Putamen (tissue), 1 donor: ENCODE measurements at regions not wholly inside any gene's neighbourhood (a gene's known extent, or its start where the extent isn't known, plus 50 kb on each side); places are given as distances from the start of the nearest gene placed in this dataset.

ENCODE experiments used
- DNase-seq: peaks from one replicate; pipeline ENCODE4 v3.0.0-alpha.2; 2016; ENCODE audit warnings: low spot score

DNA sequence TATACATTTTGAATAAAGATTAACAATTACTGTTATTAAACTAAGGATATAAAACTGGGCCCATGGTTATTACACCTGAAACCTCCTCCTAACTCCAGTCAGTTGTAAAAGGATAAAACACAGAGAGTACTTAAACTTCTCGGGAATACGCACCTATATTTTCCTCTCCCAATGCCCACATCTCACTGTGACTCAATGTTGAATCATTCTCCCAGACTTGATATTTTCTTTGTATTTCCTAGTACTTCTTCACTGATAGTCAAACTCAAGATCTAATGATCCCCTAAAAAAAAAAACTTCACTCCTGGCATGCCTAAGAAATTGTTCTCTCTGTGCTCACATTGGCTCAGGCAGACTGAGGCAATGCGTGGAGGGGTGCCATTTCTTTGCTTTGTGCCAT lies 212.5 kb upstream of the DKK2 start:
- DNase-seq: no peak

DNA sequence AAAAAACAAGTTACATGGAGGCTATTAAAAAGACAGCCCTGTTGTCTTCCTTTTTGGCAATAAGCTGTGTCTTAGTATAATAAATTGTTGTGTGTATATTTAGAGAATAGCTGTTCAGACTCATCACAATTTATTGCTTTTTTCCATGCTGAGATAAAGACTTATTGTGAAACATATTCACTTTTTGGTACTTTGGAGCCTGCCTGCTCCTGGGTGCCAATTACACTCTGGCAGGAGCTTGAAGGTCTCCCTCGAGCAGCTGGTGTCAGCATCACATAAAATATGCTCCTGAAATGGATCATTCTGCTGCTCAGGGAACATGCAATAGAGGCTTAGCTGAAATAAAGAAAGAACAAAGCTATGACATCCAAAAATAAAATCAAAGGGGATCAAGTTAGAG lies 211.6 kb upstream of the DKK2 start:
- DNase-seq: no peak

- DNase-seq: no peak
Measured at GRCh38 chr4:107246761-107247160, 210.6 kb upstream of the DKK2 start.

- no peak for DNase-seq
Measured at GRCh38 chr4:107243141-107243781, 207.1 kb upstream of the DKK2 start.

- no peak for DNase-seq
Measured at GRCh38 chr4:107220976-107221375, 184.9 kb upstream of the DKK2 start.

- DNase-seq: no peak
Measured at GRCh38 chr4:107219681-107220080, 183.6 kb upstream of the DKK2 start.

DNA sequence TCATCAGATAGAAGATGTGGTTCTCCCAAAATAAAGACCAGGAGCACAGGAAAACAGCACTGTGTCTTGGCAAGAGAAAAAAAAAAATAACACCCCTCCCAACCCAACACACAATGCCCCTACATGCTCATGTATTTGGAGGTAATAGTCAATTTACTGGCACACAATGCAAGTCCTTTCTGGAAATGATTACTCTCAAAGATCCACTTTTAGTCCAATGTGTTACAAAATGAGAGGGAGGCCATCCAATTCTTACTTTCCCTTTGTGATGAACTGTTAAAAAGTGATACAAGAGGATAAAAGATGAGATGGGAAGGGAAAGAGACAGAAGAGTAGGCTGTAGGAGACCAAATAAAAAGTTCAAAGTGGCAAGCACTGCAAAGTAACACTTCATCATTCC lies 180.3 kb upstream of the DKK2 start:
- no peak for DNase-seq

DNA sequence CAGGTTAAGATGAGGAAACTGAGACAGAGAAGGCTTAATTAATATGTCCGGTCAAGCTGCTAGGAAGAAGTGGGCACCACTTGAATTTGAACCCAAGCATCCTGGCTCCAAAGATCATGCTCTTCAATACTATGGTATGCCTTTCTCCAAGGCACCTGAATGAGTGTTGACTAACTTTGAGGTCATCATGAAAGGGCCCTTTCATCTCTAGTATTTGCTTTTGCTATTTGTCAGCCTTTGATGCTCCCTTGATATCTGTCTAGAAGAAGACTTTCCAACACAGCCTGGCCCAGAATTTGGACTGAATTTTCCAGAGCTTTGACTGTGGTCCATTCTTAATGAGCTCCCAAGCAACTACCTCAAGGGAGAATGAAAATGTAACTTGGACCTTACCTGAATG lies 179.1 kb upstream of the DKK2 start:
- DNase-seq: no peak

DNA sequence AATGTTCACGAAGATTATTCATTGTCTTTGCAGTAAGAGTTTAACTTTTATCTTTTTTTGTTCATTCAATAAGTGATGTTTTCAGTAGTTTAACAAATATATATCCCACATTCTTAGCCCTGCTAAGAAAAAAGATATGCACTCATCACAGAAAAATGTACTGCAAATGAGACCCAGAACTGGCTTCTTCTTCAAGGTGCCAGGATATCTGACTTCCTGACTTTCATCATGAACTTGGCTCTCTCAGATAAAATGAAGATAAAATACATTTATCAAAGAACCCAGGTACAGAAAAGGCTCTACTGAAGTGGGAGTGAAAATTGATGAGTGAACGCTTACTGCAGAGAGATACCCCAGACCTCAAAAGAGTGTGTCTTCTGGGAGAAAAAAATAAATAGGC lies 177.8 kb upstream of the DKK2 start:
- DNase-seq: no peak

DNA sequence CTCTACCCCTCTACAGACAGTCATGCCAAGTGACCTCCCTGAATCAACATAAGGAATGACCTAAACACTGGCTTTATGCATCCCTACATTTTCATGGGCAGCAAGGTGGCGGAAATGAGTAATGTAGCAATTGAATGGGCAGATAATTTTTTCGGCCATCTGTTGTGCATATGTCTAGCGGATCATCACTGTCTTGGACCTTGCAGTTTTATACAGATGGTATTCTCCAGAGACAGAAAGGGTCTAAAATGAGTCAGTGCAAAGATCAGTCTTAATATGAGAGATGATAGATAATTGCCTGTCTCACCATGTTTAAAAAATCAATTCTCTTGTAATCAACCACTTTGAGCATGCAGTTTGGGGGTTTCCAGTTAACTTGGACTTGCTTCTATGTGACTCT lies 177.3 kb upstream of the DKK2 start:
- DNase-seq: no peak

GRCh38 chr4:107212565-107212964 lies 176.5 kb upstream of the DKK2 start:
- DNase-seq: no peak

GRCh38 chr4:107210450-107211239 lies 174.5 kb upstream of the DKK2 start:
- DNase-seq: no peak

- DNase-seq: no peak
Measured at GRCh38 chr4:107203733-107204132, 167.6 kb upstream of the DKK2 start.

- no peak for DNase-seq
Measured at GRCh38 chr4:107202744-107203143, 166.6 kb upstream of the DKK2 start.

DNA sequence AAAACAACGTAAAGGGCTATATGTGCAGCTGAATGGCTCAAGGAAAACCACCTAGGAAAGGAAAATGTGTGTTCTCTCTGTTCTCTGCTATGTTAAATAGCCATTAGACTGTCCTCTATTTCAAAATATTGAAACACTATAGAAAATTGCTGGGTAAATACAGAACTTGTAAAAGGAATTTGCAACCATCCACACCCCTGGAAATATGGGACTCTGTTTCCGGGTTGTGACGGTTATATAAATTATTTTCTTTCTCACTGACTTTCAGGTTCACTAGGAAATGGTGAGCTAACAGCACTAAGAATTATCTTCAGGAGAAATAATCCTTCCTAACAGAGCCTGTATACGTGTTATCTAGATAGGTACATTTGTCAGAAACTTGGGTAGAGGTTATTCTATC lies 161.0 kb upstream of the DKK2 start:
- no peak for DNase-seq

DNA sequence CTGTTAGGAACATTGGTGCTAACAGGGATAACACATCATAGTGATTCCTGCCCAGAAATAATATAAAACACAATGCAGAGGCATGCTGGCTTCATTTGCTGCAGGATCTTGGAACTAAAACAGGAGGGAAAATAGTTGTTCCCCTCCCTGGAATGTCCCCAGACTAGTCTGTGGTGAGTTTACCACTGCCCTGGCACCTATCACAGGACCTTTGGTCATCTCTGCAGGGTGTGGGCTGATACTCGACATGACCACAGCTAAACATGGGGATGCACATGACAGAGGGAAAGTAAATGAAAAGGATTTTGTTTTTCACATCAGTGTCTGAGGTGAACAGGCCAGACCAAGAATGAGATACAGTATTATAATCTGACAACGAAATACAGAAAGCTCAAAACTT lies 160.2 kb upstream of the DKK2 start:
- no peak for DNase-seq

DNA sequence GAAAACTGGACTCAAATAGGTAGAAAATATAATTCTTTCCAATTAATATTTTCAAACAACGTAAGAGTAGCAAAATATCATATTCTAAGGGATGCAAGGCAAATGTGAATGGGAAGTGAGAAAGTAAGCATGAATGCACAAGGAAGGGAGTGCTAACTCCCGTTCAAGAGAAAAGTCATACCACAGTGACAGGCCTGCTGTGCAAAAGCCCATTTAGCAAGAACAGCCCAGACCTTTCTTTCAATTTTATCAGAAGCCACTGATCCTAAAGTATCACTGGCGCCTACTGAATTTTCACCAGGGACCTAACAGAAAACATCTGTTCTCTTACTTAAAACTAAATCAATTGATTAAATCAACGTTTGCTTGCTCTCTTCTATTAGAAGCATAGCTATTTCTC lies 157.9 kb upstream of the DKK2 start:
- DNase-seq: no peak

DNA sequence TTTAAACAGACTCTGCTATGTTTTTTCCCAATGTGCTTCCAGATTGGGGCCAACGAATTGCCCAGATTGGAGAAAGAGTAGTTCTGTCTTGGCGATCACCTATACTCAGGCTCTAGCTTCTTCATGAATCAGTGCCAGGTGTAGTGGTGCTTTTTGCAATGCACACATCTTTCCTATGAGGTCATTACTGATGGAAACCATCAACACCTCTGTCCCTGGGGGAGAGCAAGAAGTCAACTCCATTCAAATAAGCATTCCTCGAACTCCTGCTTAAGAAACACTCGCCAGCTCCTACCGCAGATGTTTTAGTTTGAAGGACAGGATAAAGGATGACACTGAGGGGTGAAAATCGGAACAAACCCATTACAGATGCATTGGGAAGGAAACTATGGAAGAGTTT lies 156.5 kb upstream of the DKK2 start:
- DNase-seq: no peak

DNA sequence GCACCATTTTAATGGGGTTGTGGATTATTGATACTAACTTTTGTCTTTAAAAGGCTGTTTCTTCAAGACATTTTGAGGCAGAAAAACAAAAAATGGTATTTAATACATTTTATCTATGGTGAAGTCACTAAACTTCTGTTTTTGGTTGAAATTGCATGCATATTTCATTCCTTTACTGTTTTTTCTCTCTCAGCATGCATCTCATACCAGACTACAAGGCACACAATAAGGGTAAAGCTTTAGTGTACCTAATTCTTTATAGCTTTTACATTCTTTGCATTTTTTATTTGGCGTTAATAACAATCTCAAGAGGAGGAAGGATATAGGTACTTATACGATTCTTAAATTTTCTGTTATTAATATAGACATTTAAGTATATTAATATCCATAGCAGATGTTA lies 151.0 kb upstream of the DKK2 start:
- no peak for DNase-seq

DNA sequence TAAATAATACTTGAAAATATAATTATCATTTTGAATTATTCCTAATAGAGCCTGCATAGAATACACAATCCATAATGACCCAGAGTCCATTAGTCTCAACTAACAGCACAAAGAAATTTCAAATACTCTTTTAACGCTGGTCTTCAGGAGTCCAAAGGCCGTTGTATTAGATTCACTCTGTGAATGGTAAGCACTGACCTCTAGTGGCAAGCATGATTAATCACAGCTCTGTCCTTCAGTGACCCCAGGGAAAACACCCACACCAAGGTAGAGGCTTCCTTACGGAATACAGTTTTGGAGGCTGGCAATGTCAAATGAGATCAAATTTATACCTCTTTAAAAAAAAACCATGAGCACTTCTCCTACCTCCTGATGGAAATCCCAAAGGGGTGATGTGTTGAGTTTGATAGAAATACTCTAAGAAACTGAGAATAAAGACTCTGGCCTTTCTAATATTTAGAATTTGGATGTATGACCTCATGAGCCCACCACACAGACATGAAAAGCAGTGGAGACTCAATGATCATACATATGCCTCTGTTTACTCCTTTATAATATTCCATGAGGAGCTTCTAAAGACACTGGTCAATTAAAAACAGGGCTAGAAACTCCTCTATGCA lies 147.2 kb upstream of the DKK2 start:
- DNase-seq: peak; percentile 28

GRCh38 chr4:107182347-107182746 lies 146.2 kb upstream of the DKK2 start:
- DNase-seq: no peak

DNA sequence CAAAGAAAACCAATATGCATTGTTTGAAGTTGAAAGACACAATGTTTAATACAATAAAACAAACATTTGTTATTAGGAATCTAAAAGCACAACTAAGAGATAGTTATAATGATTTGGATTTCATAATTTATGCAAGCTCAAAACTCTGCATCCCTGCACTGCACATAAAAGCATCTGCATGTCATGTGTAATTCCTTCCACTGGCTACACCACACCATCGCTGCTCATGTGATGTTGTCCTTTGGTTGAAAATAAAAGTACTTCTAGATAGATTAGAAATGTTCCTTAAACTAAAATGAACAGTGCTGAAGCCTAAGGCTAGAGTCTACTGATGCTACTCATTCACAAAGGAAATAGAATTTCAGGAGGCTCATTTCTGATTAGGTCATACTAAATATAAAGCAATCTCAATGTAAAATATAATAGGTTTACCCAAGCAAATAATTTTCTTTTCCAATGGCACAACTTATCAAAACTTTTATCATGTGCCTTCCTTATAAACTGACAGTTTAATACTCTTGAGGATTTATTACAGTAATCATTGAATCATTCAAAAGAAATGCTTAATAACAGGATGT lies 130.8 kb upstream of the DKK2 start:
- no peak for DNase-seq

DNA sequence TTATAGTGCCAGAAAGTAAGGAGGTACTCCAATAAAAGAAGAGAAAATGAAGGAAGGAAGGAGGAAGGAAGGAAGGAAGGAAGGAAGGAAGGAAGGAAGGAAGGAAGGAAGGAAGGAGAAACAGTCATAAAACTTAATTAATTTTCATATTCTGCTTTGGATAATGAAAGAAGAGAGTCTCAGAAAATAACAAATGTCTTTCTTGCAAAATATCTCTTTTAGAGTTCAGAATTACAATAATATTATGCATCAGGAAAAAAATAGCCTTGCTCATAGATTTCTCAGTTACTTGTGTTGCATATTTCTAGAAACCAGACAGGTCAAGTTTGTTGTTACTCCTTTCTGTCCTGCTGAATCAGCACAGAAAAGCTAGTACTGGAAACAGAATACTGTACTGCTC lies 130.1 kb upstream of the DKK2 start:
- DNase-seq: no peak
